Suprapubic skin (tissue), 4 donors: ENCODE measurements at regions not wholly inside any gene's neighbourhood (a gene's known extent, or its start where the extent isn't known, plus 50 kb on each side); places are given as distances from the start of the nearest gene placed in this dataset.

ENCODE experiments used
- DNase-seq, 2 donors: peaks; one replicate each; pipeline ENCODE4 v3.0.0-alpha.2; 2019; ENCODE audit warnings: low spot score in 2 of 2
- H3K27ac ChIP-seq: fragments of 200-600 bp; sonication (generic); one replicate; pipeline ENCODE4 v1.5.1; 2019
- H3K27me3 ChIP-seq: fragments of 200-600 bp; sonication (generic); one replicate; pipeline ENCODE4 v1.5.1; 2019
- H3K36me3 ChIP-seq: fragments of 200-600 bp; sonication (generic); one replicate; pipeline ENCODE4 v1.5.1; 2019
- H3K4me1 ChIP-seq: fragments of 200-600 bp; sonication (generic); one replicate; pipeline ENCODE4 v1.5.1; 2019
- H3K4me3 ChIP-seq: fragments of 200-600 bp; sonication (generic); one replicate; pipeline ENCODE4 v1.5.1; 2019; ENCODE audit warnings: mild to moderate bottlenecking
- H3K9me3 ChIP-seq: fragments of 200-600 bp; sonication (generic); one replicate; pipeline ENCODE4 v1.5.1; 2019
- CTCF ChIP-seq, 2 donors: fragments of 200-600 bp in 1 of 2; fragments of 450-650 bp in 1 of 2; sonication (generic) in 1 of 2; IDR thresholded peaks; one replicate each; pipeline ENCODE4 v1.5.1; 2016 to 2019; ENCODE audit warnings: antibody characterized with exemption in 2 of 2, mild to moderate bottlenecking in 1 of 2, moderate library complexity in 1 of 2
- EP300 ChIP-seq: sonication (generic); formaldehyde crosslinking; IDR thresholded peaks from one replicate; pipeline ENCODE4 v1.6.1; 2017; ENCODE audit warnings: antibody characterized with exemption
- POLR2A ChIP-seq, 2 donors: fragments of 450-650 bp; IDR thresholded peaks; one replicate each; pipeline ENCODE4 v1.6.1; 2017; ENCODE audit warnings: antibody characterized with exemption in 2 of 2, mild to moderate bottlenecking in 2 of 2, moderate library complexity in 2 of 2
- POLR2AphosphoS5 ChIP-seq, 3 donors: sonication (generic); formaldehyde crosslinking; IDR thresholded peaks; one replicate each; pipeline ENCODE4 v1.6.1; 2017; ENCODE audit warnings: antibody characterized with exemption in 3 of 3
- WGBS: methylation state at CpG from one replicate; pipeline ENCODE4 v1.1.5; 2018; 5-methylcytosine and 5-hydroxymethylcytosine counted together

GRCh38 chr12:77243345-77243744, 178.0 kb upstream of the E2F7 start:
- WGBS, result 90% methylated on average over 4 of the region's 4 CpGs
- Histone ChIP-seq H3K4me3 (no peak overlapping the region), H3K4me1 (no peaks in the 10 kb centered on the region), H3K9me3 (no peaks in the 10 kb centered on the region), H3K36me3 (no peaks in the 10 kb centered on the region), H3K27ac (no peak overlapping the region), H3K27me3 (no peaks in the 10 kb centered on the region)
- no peak for TF ChIP-seq EP300
- TF ChIP-seq CTCF (IDR thresholded peaks at IDR 0.05), result no peak
- TF ChIP-seq POLR2A (IDR thresholded peaks at IDR 0.05), result no peak
- no peak for TF ChIP-seq POLR2AphosphoS5 (IDR thresholded peaks at IDR 0.05)
- DNase-seq, result no peak

DNA sequence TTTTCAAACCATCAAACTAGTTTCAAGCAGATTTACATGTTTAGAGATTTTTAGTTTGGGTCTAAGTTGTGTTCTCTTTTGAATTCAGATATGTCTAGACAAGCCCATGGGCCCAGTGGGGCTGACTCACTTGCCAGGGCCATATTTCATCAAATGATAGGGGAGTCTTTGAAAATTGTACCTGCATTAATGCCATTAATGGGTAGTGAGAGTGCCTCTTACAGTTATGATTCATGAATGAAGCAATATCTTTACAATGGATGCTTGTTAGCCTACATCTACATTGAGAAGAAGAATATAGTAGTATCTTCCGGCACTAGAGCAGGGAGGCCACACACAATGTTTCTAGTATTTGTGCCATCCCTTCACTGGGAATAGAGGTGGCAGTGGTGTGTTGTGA, 174.2 kb upstream of the E2F7 start:
- Histone ChIP-seq H3K27me3 (no peaks in the 10 kb centered on the region), H3K27ac (no peak overlapping the region), H3K4me1 (no peaks in the 10 kb centered on the region), H3K9me3 (no peaks in the 10 kb centered on the region), H3K4me3 (no peak overlapping the region), H3K36me3 (no peaks in the 10 kb centered on the region)
- DNase-seq, result no peak
- 100% methylated on average over 1 of the region's 1 CpG for WGBS
- no peak for TF ChIP-seq EP300
- TF ChIP-seq POLR2A (IDR thresholded peaks at IDR 0.05), result no peak
- TF ChIP-seq CTCF (IDR thresholded peaks at IDR 0.05), result no peak

DNA sequence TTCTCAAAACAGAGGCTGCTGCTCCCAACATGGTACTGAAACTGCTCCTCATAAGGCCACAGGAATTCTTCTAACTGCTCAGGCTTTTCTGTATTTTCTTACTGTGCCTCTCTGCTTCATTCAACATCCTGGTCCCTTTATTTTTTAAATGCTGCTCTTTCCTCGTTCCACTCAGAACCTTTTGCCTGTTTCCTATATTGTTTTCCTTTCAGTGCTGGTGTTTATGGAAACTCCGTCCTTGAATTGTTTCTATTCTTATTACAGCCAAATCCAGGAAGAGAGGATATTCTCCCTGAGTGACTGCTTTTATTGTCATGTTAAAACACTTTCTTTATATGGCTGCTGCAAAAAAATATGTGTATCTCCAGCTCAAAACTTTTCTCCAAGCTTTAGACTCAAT, 173.0 kb upstream of the E2F7 start:
- 53% methylated on average over 2 of the region's 2 CpGs for WGBS
- no peaks in the 10 kb centered on the region for H3K27me3 ChIP-seq
- DNase-seq, result no peak
- H3K27ac ChIP-seq, result no peak overlapping the region
- TF ChIP-seq EP300 (no peak), CTCF (IDR thresholded peaks at IDR 0.05) (no peak), POLR2A (IDR thresholded peaks at IDR 0.05) (no peak), POLR2AphosphoS5 (IDR thresholded peaks at IDR 0.05) (no peak)
- H3K4me1 ChIP-seq, result no peaks in the 10 kb centered on the region
- H3K4me3 ChIP-seq, result no peak overlapping the region
- H3K36me3 ChIP-seq, result no peaks in the 10 kb centered on the region
- H3K9me3 ChIP-seq, result no peaks in the 10 kb centered on the region

GRCh38 chr12:77237896-77238295, 172.5 kb upstream of the E2F7 start:
- 86% methylated on average over 1 of the region's 1 CpG for WGBS

DNA sequence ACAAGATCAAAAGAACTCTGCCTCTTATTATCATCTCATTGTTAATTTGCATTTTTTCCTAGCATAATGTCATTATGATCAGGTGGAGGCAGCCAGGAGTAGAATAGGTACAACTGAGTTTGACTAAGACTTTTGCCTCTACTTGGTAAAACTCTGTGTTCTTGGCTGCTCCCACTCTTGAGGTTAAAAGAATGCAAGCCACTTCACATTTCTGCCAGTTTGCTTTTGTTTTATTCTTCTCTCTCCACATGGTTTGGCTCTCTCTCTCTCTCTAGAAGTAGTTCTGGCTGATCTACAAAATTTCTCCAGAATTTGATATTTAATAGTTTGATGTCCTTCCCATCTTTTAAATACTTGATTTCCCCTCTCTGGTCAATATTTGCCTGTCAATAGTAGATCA, 170.7 kb upstream of the E2F7 start:
- Histone ChIP-seq H3K27ac (no peak overlapping the region), H3K4me3 (no peak overlapping the region), H3K4me1 (peaks cover 14% of the 10 kb centered on the region), H3K36me3 (no peaks in the 10 kb centered on the region), H3K27me3 (no peaks in the 10 kb centered on the region), H3K9me3 (no peaks in the 10 kb centered on the region)
- no peak for TF ChIP-seq POLR2AphosphoS5 (IDR thresholded peaks at IDR 0.05)
- TF ChIP-seq CTCF (IDR thresholded peaks at IDR 0.05), result no peak
- TF ChIP-seq POLR2A (IDR thresholded peaks at IDR 0.05), result no peak
- no peak for DNase-seq

More at GRCh38 chr12:77237896-77238295, 172.5 kb upstream of the E2F7 start:
- no peak for DNase-seq
- no peak for TF ChIP-seq POLR2A (IDR thresholded peaks at IDR 0.05)
- no peak for TF ChIP-seq CTCF (IDR thresholded peaks at IDR 0.05)
- TF ChIP-seq POLR2AphosphoS5 (IDR thresholded peaks at IDR 0.05), result no peak
- no peak for TF ChIP-seq EP300
- Histone ChIP-seq H3K9me3 (no peaks in the 10 kb centered on the region), H3K27ac (no peak overlapping the region), H3K4me3 (no peak overlapping the region), H3K4me1 (no peaks in the 10 kb centered on the region), H3K36me3 (no peaks in the 10 kb centered on the region), H3K27me3 (no peaks in the 10 kb centered on the region)
